ENCODE measurements at regions not wholly inside any gene's neighbourhood (a gene's known extent, or its start where the extent isn't known, plus 50 kb on each side); places are given as distances from the start of the nearest gene placed in this dataset.
"Not testable (repeated sequence)": the region's sequence is repeated elsewhere in the genome, so short reads cannot be mapped to it uniquely, and the experiment has no call there.

GRCh38 chr3:176155012-176155411 is 1042.3 kb downstream of the TBL1XR1 start:
- no peak for DNase-seq

GRCh38 chr3:176149567-176149966 is 1047.7 kb downstream of the TBL1XR1 start:
- DNase-seq, result no peak

- DNase-seq, result no peak
These were observed 1050.0 kb downstream of the TBL1XR1 start for GRCh38 chr3:176147251-176147650.

GRCh38 chr3:176141837-176142236 is 1055.4 kb downstream of the TBL1XR1 start:
- DNase-seq, result no peak

GRCh38 chr3:176120507-176120906 is 1076.8 kb downstream of the TBL1XR1 start:
- no peak for DNase-seq

- DNase-seq, result no peak
These were observed 1077.5 kb downstream of the TBL1XR1 start for GRCh38 chr3:176119826-176120225.

GRCh38 chr3:176106380-176106779 is 1090.9 kb downstream of the TBL1XR1 start:
- no peak for DNase-seq

GRCh38 chr3:176097027-176097426 is 1100.3 kb downstream of the TBL1XR1 start:
- DNase-seq, result no peak

GRCh38 chr3:176093892-176094291 is 1103.4 kb downstream of the TBL1XR1 start:
- not testable (repeated sequence) for DNase-seq

- DNase-seq, result no peak
These were observed 1106.6 kb downstream of the TBL1XR1 start for GRCh38 chr3:176090727-176091126.

GRCh38 chr3:176088962-176089383 is 1108.3 kb downstream of the TBL1XR1 start:
- no peak for DNase-seq

- no peak for DNase-seq
These were observed 1110.1 kb downstream of the TBL1XR1 start for GRCh38 chr3:176087066-176087697.

GRCh38 chr3:176079785-176080184 is 1117.5 kb downstream of the TBL1XR1 start:
- DNase-seq, result no peak

- no peak for DNase-seq
These were observed 1118.4 kb downstream of the TBL1XR1 start for GRCh38 chr3:176078906-176079305.

- no peak for DNase-seq
These were observed 1121.8 kb downstream of the TBL1XR1 start for GRCh38 chr3:176075491-176075890.

GRCh38 chr3:176075046-176075445 is 1122.2 kb downstream of the TBL1XR1 start:
- no peak for DNase-seq

GRCh38 chr3:176074096-176074495 is 1123.2 kb downstream of the TBL1XR1 start:
- no peak for DNase-seq

- no peak for DNase-seq
These were observed 1125.3 kb downstream of the TBL1XR1 start for GRCh38 chr3:176071943-176072342.

- no peak for DNase-seq
These were observed 1128.5 kb downstream of the TBL1XR1 start for GRCh38 chr3:176068750-176069149.

- DNase-seq, result no peak
These were observed 1138.4 kb downstream of the TBL1XR1 start for GRCh38 chr3:176058856-176059255.

GRCh38 chr3:176055836-176056235 is 1141.4 kb downstream of the TBL1XR1 start:
- DNase-seq, result no peak

- DNase-seq, result no peak
These were observed 1145.5 kb downstream of the TBL1XR1 start for GRCh38 chr3:176051766-176052165.

GRCh38 chr3:176046703-176047102 is 1150.6 kb downstream of the TBL1XR1 start:
- no peak for DNase-seq

- no peak for DNase-seq
These were observed 1155.5 kb downstream of the TBL1XR1 start for GRCh38 chr3:176041812-176042211.

- no peak for DNase-seq
These were observed 1156.1 kb downstream of the TBL1XR1 start for GRCh38 chr3:176041185-176041584.

Data from activated effector memory CD4-positive, alpha-beta T cell treated with Interleukin-2 at 50 U/mL for 16 hours (primary cell).